NCI-H1048 (cell line): ENCODE measurements at regions not wholly inside any gene's neighbourhood (a gene's known extent, or its start where the extent isn't known, plus 50 kb on each side); places are given as distances from the start of the nearest gene placed in this dataset.
"Not testable (repeated sequence)": the region's sequence is repeated elsewhere in the genome, so short reads cannot be mapped to it uniquely, and the experiment has no call there.

ENCODE experiments used
- DNase-seq: peaks from one replicate; lab custom pipeline; 2025; lab: John Stamatoyannopoulos, UW

GRCh38 chr1:242735323-242735722 lies 210.8 kb upstream of the PLD5 start:
- DNase-seq: no peak

DNA sequence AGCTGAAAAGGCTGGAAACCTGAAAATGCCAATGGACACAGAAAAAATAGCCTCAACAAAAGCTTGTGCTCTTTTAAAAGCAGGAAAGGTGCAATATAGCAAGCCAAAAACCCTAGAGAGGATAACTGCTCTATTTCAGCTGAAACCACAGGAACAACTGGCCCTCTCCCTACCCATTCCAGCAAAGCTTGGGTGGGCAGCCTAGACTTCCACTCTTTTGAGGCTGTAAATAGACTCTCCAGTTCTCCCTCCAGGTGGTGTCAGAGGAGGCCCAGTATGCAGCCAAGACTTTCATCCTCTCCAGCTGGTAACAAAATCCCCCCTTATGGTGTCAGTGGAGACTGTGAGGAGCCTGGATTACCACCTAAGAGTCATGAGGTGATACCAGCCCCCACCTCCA lies 206.9 kb upstream of the PLD5 start:
- no peak for DNase-seq

- DNase-seq: no peak
Observed at GRCh38 chr1:242728696-242729095, 204.2 kb upstream of the PLD5 start.

- DNase-seq: no peak
Observed at GRCh38 chr1:242723044-242723716, 198.7 kb upstream of the PLD5 start.

- no peak for DNase-seq
Observed at GRCh38 chr1:242718967-242719366, 194.5 kb upstream of the PLD5 start.

DNA sequence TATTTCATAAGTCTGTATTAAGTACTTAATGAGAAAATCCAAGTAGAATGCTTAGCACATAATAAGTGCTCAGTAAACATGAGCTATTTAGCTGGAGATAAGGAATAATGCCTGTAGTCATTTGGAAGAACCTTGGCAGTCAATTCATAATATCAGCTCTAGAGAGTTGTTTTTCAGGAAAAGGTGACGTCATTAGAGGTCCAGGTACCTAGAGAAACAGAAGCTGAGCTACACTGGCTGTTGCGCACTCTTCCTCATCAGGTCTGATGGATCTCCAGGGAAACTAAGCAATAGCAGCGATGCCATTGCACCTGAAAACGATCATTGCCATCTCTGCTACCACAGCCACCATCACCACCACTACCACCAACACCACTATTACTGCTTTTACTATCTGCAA lies 187.8 kb upstream of the PLD5 start:
- DNase-seq: no peak

- DNase-seq: no peak
Observed at GRCh38 chr1:242710847-242711246, 186.3 kb upstream of the PLD5 start.

- no peak for DNase-seq
Observed at GRCh38 chr1:242710286-242710685, 185.8 kb upstream of the PLD5 start.

DNA sequence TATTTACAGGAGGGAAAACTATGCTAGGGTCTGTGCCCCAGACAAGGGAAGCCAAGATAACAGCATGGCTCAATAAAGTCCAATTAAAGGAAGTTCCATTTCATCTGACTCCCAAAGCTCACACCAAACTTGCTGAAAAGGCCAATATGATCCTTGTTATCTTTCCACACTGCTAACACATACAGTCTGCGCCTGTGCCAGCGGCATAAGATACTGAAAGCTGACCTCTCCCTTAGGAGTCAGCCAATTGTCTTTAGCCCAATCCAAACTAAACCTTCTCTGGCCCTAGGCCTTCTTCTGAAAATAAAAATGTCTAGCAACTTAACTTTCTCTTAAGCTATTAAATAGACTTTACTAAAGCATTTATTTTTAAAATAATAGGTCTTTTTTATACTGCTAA lies 179.0 kb upstream of the PLD5 start:
- DNase-seq: no peak

GRCh38 chr1:242692988-242693387 lies 168.5 kb upstream of the PLD5 start:
- no peak for DNase-seq

DNA sequence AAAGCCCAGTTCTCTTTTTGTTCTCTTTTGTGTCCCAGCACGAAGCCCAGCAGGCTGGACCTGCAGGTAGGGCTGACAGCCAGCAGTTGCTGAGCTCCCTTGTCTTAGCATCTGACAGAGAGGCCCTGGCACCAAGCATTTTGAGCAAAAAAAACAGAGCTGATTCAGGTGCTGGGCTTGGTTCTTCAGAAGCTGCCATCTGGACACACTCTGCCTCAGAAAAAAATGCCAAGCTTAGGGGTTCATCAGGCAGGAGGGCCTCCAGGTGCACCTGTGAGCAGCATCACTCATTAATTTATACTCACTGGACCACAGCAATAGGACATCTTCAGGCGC lies 167.1 kb upstream of the PLD5 start:
- DNase-seq: no peak

- no peak for DNase-seq
Observed at GRCh38 chr1:242690849-242691609, 166.5 kb upstream of the PLD5 start.

- no peak for DNase-seq
Observed at GRCh38 chr1:242689378-242689777, 164.9 kb upstream of the PLD5 start.

- DNase-seq: no peak
Observed at GRCh38 chr1:242674951-242675645, 150.6 kb upstream of the PLD5 start.

DNA sequence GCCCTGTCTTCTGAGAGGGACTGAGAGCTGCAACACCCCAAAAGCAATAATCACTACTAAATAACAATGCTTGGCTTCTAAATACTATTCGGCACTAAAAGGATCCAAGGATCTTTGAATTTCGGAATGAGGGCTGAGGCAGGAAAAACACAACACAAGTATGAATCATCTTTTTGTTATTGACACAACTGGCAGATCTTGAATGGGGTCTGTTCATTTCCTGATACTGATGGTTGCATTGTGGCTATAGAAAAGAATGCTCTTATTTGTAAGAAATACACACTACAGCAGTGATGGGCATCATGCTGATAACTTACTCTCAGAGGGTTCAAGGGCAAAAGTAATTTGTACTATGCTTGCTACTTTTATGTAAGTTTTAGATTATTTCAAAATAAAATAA lies 149.2 kb upstream of the PLD5 start:
- no peak for DNase-seq

DNA sequence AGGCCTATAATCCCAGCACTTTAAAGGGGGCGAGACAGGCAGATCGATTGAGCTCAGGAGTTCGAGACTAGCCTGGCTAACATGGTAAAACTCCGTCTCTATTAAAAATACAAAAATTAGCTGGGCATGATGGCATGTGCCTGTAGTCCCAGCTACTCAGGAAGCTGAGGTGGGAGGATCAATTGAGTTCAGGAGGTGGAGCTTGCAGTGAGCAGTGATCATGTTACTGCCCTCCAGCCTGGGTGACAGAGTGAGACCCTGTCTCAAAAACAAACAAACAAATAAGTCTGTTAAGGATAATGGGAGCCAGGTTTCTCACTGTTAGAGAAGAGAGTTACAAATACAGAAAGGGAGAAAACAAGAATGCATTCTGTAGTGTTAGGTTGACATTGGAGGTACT lies 148.7 kb upstream of the PLD5 start:
- DNase-seq: not testable (repeated sequence)

GRCh38 chr1:242670019-242670418 lies 145.5 kb upstream of the PLD5 start:
- no peak for DNase-seq

- no peak for DNase-seq
Observed at GRCh38 chr1:242662886-242663285, 138.4 kb upstream of the PLD5 start.

DNA sequence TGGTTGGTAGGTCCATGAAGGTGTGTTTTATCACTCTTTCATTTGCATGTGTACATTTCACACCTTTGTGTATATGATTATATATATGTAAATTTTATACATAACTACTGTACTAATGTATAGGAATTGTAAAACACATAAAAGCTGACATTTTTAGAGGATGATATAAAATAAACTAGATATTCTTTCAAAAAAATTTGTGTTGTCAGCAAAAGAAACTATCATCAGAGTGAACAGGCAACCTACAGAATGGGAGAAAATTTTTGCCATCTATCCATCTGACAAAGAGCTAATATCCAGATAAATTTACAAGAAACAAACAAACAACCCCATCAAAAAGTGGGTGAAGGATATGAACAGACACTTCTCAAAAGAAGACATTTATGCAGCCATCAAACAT lies 129.3 kb upstream of the PLD5 start:
- not testable (repeated sequence) for DNase-seq

- no peak for DNase-seq
Observed at GRCh38 chr1:242651817-242652216, 127.3 kb upstream of the PLD5 start.

DNA sequence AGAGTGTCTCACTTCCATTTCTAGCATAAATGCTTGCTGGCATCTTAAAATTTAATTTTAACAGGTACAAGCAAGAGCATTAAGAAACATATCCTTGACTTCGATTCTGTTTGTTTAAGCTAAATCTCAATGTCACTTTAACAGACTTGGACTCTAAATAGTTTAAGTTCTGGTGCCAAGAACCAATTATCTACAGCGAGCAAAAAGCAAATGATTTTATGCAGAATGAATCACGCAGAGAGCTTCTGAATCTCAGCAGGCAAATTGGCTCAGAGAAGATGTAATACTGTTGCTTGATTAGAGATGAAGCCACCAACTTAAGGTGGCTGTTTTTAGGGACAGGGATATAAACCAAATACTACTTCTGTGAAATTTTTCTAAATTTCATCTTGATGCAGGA lies 117.0 kb upstream of the PLD5 start:
- DNase-seq: no peak

DNA sequence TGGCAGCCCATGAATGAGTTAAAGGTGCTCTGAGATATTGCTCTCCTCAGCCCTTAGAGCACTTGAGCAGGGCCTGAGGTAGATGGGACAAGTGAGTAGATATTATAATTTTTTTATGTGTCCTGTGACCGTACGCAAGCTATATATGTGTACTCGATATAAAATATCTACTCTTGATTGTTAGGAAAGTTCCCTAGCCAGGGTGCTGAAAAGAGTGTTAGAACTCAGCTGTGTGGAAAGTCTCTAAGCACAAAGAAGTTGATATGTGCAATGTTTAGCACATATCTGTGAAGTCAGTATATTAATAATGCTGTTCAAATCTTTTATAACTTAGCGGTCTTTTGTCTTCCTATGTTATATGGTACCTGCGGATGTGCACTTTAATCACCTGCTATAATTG lies 114.6 kb upstream of the PLD5 start:
- DNase-seq: no peak

- no peak for DNase-seq
Observed at GRCh38 chr1:242634732-242635131, 110.2 kb upstream of the PLD5 start.
